NCI-H2196 (cell line): ENCODE measurements at regions not wholly inside any gene's neighbourhood (a gene's known extent, or its start where the extent isn't known, plus 50 kb on each side); places are given as distances from the start of the nearest gene placed in this dataset.
"Not testable (repeated sequence)": the region's sequence is repeated elsewhere in the genome, so short reads cannot be mapped to it uniquely, and the experiment has no call there.

Experiments
- DNase-seq: peaks from one replicate; lab custom pipeline; 2025; ENCODE audit not compliant: unreplicated experiment; lab: John Stamatoyannopoulos, UW

DNA sequence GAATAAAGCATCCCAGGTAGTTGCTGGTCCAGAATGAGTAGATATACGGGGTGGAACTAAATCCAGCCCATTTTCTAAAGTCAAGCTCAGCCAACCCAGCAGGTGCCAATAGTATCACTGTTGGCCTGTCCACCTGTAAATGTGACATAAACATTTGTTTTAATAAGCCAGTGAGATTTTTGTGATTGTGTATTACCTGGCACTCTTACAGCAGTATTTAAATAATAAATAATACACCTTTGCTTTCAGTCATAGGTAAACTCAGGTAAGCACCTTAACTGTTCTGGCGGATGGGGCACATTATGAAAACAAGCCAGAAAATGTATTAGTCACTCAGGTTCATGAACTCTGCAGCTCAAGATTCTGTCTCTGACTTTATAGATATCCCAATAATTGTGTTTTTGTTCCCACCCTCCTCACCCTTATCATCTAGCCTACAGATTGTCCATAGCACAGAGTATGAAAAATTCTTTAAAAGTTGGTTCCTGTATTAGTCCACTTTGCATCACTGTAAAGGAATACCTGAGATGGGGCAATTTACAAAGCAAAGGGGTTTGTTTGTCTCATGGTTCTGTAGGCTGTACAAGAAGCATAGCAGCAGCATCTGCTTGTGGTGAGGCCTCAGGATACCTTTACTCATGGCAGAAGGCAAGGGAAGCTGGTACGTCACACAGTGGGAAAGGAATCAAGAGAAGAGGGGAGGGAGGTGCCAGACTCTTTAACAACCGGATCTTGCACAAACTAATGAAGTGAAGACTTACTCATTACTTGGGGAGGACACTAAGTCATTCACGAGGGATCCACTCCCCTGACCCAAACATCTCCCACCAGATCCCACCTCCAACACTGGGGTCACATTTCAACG lies 73.0 kb upstream of the CYRIA start:
- no peak for DNase-seq

DNA sequence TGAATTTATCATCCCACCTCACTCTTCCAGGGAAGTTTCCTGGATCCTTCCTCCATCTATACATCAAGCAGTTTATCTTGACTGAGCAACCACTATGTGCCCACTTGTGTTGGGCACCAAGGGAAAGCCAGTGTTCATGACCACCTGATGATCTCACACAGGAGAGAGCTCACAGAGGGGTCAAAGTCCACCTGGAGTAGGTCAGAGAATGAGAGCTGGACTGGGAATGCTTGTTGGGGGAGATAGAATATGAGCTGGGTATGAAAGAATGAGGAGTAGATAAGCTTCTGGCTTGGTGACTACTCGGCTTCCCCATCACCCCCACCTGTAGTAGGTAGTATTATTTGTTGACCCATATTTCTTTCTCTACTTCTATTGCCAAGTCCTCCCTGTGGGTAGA lies 72.2 kb upstream of the CYRIA start:
- no peak for DNase-seq

DNA sequence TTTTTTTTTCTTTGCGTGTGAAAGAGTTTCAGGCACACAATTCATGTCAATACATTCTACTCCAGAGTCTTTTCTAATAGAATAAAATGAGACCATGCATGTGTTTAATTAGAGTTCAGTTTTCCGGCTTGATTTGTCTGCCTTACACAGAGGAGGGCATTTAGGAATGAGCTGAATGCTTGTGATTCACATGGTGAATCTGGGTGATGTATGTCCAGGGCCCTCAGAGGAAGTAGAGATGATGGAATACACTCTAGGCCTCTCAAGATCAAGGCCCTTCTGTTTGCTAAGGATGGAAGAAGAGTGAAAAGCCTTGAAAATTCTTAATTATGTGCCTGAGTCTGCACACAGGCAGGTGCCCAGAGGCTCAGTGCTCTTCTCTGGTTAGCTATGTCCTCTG lies 71.0 kb upstream of the CYRIA start:
- DNase-seq: no peak

DNA sequence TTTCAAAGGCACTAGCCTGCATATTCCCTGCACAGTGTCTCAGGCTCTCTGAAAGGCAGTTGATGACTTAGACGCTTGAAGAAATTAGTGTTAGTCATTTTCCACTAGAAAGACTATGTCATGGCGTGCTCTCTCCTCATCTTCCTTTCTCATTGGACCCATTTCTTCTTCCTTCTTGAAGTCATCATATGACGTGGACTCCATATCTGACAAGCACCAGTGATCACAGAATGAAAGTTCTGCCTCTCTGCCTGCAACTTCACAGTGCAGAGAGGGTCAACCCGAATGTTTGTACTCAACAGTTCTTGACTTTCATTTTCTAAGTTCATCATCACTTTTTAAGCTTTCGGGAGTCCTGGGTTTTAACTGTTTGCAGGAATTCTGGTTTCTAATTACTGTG lies 63.7 kb upstream of the CYRIA start:
- no peak for DNase-seq

DNA sequence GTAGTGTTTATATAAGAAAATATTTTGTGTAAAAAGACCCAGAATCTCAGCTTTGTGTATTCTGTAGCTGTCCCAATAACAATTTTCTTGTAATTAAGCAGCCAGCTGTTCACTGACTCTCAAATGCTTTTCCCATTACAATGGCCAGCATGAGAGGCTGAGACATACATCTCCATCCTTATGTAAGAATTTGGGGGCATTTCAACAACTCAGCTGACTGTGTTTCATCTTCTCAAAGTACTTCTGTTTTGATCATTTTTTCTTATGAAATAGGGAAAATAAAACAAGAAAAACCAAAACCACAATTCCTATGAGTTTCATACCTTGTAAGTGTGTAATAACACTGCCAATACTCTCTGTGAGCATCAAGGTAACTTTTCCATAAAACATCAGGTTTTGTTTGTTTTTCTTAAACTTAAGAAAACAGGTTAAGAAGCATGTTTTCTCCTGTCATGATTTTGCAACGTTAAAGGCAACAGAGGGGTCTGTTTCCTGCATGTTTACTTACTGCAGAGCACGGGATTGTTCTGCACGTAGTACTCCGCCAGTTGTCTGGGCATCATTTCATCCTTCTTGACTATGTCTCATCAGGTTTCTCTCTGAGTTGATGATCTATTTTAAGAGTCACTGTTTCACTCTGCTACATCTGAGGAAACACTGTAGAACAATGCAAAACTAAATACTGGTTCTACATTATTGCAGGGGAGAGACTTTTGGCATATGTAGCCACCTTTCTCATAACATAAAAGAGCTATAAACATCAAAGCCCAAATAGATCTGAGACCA lies 62.9 kb upstream of the CYRIA start:
- DNase-seq: no peak

DNA sequence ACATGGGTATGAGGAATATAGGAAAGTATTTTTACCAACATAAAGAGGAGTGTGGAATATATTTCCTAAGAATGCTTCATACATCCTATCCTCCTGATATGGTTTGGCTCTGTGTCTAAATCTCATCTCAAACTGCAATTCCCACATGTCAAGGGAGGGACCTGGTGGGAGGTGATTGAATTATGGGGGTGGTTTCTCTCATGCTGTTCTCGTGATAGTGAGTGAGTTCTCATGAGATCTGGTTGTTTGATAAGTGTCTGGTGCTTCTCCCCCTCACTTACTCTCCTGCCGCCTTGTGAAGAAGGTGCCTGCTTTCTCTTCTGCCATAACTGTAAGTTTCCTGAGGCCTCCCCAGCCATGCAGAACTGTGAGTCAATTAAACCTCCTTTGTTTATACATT lies 62.2 kb upstream of the CYRIA start:
- DNase-seq: not testable (repeated sequence)

DNA sequence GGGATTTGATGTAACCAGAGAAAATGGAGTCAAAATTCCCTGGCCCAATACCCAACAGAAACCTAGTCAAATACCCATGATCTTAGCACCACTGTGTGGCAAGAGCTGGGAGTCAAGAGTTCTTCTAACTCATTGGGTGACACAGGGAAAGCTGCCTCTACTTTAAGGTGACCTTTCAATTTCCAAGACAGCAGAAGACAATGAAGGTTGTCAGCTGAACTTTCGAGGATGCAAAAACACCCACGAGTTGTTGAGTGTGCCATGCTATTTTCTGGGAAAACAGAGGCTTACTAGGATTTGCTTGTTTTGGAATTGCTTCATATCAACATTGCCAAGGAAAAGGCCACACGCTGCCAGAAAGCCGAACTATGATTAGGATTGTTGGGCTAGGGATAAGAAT lies 61.6 kb upstream of the CYRIA start:
- DNase-seq: no peak

DNA sequence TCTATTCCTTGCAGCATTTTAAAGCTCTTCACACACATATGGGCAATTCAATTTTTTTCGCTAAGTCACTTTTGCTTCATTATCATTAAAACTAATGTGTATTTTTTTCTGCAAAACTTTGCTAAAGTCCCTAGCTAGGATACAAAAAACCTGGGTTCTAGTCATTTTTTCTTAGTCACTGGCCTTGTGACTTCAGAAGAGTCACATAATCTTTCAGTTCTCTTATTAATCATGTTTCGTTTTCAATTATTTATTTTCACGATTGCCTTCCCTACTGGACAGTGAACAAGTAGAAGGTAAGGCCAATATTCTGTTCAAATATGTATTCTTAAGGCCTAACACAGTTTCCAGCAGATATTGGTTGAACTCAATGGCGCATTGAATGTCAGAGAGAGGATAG lies 60.9 kb upstream of the CYRIA start:
- DNase-seq: no peak

DNA sequence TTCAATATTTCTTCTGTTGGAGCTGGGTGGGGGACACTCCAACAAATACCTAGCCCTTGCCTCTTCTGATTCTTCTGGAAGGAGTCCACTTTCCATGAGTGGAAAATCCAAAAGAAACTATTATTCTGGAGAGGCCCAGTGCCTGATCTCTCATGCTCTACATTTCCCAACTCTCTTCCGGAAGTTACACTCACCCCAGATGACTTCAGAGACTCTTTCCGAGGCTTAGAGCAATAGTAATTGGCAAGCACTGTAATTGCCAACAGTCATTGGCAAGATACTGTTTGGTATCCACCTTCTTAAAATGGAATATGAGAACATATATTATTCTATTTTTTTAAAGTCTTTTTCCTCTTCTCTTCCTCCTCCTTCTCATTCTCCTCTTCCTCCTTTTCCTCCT lies 60.5 kb upstream of the CYRIA start:
- no peak for DNase-seq

DNA sequence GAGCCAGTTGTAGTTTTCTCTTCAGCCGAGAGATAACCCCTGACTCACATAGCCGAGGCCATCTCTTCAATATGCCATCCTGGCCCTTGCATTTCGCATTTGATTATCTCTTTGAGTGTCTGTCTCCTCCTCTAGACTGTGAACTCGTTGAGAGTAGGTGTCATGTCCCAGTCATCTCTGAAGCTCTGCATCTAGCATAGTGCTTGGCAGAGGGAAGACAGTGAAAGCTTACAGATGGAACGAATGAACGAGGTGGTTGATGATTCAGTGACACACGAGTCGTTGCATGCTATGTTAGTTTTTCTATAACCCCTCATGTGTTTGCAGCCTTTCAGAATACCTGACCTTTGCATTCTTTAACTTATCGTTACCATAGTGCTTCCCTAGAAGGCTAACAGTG lies 59.9 kb upstream of the CYRIA start:
- no peak for DNase-seq

DNA sequence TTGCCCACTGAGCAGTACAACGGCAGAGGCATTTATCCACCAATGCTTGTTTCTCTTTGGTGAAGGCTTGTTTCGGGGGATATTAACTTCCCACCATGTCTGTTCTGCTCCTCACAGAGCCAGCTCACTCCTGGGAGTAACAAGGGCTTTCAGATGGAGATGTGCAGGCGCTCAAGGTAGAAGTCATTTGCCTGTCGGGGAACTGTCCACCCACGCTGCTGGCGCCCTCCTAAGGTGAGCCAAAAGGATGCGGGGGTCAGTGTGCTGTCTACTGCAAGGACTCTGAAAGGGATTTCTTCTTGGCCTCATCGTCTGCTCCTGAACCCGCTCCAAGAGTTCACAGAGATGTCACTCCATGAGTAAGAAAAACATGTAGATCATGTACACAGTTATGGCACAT lies 57.0 kb upstream of the CYRIA start:
- DNase-seq: no peak

DNA sequence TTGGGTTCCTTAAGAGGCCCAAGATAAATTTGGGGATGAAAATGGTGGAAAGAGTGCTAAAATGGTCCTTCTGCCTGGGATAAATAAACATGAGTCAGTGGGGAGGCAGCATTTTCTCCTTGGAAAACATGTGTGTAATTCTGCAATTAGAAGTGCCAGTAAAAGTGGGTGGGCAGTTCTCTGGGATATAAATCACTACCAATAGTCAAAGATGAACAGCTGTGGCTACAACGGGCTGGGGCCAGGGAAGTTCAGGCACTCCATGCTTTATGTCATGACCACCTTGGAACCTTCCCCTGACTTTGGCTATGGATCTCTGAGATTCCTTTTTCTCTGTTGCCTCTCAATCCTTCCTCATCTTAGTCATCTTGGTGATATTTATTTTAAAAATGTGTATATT lies 56.5 kb upstream of the CYRIA start:
- no peak for DNase-seq

DNA sequence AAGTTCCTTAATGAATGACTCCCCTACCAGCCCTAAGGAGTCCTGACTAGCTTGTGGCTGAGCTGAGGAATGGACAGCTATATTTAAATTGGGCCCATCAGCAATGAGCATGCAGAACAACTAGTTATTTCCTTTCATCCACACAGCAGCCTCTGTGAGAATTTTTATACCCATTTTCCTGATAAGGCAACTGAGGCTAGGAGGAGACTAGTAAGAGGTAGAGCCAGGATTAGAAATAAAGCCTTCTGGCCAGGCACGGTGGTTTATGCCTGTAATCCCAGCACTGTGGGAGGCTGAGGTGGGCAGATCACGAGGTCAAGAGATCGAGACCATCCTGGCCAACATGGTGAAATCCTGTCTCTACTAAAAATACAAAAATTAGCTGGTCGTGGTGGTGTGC lies 55.9 kb upstream of the CYRIA start:
- not testable (repeated sequence) for DNase-seq

DNA sequence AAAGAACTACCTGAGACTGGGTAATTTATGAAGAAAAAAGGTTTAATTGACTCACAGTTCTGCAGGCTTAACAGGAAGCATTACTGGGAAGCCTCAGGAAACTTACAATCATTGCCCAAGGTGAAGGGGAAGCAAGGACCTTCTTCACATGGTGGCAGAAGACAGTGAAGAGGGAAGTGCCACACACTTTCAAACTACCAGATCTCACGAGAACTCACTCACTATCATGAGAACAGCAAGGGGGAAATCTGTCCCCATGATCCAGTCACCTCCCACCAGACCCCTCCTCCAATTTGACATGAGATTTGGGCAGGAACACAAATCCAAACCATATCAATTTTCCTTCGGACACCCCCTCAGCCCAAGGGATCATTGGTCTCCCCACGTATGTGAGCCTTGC lies 55.1 kb upstream of the CYRIA start:
- DNase-seq: not testable (repeated sequence)

DNA sequence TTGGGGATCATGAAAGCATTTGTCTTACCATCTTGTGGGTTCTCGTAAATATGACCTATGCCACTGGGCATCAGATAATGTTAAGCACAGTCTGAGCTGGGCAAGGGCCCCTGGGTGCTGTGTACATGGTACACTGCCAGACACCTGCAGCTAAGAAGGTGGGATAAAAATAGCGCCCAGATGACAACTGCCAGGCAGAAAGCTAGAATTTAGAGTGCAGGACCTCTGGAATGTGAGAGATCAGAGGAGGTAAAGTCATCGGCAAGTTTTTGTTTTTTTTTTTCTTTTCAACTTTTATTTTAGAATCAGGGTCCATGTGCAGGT lies 53.8 kb upstream of the CYRIA start:
- DNase-seq: no peak

DNA sequence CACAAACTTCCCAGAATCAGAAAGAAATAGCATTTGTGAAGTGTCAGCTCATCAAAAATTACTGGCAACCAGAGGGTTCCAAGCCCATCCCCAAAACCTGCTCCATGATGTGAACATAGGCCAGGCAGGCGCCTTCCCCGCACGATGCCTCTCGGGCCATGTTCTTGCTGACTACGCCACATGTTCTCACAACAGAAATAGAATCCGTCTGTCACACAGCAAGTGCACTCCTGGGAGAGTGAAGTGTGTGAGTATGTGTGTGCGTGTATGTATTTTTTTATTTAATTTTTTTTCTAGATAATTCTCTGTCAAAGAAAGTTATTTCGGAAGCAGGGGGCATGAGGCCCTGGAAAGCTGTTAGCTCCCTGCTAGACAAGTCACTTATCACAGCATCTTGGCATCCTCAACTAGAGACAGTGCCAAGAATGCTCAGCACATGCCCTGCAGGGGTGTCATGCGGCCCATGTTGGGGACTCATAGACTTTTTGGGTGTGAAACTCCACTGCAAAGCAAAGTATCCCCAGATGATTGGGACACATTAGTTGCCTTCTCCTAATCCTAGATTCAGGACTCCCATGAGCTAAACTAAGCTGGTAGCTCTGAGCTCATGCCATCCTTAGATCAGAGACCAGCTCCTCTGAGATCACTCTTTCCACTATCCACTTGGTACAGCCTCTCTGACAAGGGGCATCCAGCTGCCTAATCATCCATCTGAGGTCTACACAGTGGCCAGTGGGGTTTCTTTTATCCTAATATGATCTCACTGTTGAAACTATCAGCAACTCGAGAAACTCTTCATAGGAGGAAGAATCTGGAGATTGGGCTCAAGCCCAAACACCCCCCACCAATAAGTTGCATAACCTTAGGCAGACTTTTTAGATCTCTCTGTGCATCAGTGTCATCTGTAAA lies 53.2 kb upstream of the CYRIA start:
- no peak for DNase-seq

DNA sequence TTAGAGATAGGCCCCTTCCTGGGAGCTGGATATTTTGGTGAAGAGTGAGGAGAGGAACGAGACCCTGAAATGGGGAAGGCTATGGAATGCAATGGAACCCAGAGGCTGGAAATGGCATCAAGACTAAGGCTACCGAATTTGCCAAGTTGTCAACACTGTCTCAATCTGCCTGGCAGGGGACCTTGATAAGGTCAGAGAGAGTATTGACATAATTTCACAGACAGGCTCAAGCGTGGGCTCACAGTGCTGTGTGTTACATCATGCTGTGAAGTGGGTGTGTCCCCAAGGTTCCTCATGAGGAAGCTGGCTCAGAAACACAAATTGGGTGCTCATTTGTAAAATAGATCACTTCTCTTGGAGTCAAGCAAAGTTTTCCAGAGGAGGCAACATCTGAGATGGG lies 51.8 kb upstream of the CYRIA start:
- DNase-seq: no peak

DNA sequence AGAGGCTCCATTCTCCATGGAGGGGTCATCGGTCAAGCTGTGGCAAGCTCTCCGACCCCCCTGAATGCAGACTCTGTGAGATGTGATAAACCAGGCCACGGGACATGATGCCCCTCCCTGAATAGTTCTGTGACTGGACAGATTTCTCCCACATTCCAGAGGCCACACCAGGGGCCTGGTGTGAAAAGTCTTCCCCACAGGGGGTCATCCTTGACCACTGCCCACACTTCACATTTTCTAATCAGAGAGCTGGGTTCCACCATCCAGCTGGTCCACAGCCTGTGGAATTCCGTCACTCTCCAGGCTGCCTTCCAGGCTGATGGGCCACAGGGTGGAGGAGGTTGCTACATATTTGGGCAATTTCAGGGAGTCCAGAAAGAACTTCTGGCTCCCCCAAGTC lies 51.3 kb upstream of the CYRIA start:
- no peak for DNase-seq

DNA sequence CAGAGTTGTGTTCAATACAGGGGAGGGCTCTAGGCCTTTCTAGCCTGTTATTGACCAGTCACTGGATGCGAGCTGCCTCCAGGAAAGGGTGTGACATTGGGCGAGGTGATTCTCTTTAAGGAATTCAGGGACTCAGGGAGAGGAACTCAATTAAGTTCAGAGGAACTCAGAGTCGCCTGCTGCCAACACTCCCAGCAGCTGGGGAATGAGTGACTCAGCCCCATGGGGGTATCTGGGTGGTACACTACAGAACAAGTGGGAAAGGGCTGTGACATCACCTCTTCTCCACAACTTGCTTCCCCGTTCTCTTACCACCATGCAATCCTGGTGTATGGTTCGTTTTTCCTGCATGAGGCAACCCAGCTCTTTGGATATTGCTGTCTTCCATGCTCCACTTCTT lies 50.4 kb upstream of the CYRIA start:
- no peak for DNase-seq
